NCI-H146 treated with DMSO at 0.1 percent for 48 hours (cell line): ENCODE measurements at regions not wholly inside any gene's neighbourhood (a gene's known extent, or its start where the extent isn't known, plus 50 kb on each side); places are given as distances from the start of the nearest gene placed in this dataset.

ENCODE experiments used
- DNase-seq: peaks from one replicate; lab custom pipeline; 2025; ENCODE audit not compliant: unreplicated experiment; lab: John Stamatoyannopoulos, UW

DNA sequence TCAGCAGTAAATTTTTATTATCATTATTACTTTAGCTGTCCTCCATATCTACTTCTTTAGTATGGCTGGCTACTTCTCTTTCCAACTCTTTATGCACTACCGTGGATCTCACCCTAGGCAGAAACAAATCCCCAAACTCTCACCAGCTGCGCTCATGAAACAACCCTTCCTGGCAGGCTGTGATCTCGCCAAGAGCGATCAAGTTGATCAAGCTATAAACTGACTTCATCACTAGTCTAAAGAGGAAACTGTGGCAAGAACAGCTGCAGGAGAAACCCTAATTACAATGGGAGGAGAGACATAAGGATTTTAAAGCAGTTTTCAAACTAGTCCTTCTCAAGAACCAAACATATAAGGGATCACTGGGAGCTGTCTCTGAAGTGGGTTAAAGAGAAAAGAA lies 160.5 kb upstream of the PRSS58 start:
- no peak for DNase-seq

- no peak for DNase-seq
Observed at GRCh38 chr7:142414915-142415314, 157.1 kb upstream of the PRSS58 start.

DNA sequence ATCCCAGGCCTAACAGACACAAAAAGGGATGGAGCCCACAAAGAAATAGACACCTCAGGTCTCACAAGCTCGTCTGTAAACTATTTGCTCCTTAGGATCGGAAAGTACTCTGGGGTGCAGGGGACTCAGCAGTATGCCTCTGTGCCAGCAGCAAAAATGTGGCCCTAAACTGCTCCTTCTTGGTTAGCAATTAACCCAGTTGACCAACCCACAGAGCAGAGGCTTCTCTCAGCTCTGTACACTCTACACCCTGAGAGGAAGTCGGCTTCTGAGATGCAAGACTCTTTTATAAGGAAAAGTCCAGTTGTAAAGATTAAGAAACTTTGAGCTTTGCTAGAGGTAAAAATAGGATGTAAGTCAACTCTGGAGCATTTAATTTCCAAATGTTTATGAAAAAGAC lies 156.3 kb upstream of the PRSS58 start:
- DNase-seq: no peak

- DNase-seq: no peak
Observed at GRCh38 chr7:142413280-142414000, 155.6 kb upstream of the PRSS58 start.

DNA sequence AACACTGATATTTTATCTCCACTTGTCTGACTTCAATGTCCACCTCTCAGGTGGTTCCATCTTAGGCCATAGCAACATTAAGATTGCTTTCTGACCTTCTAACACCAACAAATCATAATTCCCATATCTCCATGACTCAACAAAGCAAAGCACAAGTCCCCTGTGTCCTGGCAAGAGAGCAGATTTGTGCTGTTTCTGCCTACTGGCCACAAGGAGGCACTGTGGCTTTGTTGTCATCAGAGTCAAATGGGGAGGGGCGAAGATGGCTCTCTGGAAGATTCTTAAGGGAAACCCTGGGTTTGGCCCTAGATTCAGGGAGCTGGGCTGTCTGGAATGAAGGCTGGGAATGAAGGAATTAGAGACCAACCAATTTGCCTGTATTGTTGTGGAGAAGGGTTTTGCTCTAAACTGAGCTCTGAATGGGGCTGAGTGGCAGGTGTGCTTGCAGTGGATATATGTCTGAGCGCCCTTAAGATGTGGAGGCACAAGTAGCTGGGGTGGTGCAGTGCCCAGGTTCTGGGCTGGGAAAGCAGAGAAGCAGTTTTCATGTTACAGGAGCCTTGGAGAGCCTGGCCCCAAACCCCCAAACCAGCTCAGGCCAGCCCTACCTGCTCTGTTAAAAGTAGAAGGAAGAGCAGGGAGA lies 154.8 kb upstream of the PRSS58 start:
- no peak for DNase-seq

DNA sequence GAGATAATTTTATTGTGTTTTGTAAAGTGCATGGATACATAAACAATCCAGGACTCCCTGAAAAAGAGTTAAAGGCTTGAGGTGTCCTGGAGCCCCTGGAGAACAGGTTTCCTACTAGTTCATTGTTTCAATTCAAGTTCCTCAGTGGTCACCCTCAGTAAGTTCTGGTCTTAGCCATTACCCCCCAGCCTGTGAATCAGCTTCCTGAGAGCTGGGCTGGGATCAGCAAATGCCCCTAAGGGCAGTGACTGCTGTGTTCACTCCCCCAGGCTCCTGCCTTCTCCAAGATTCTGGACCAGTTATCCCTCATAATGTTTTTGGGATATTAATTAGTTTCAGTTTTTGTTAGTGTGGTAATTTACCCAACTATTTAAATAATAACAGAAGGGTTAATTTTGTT lies 151.6 kb upstream of the PRSS58 start:
- no peak for DNase-seq

GRCh38 chr7:142408794-142409193 lies 150.9 kb upstream of the PRSS58 start:
- no peak for DNase-seq

GRCh38 chr7:142407939-142408570 lies 150.2 kb upstream of the PRSS58 start:
- no peak for DNase-seq

DNA sequence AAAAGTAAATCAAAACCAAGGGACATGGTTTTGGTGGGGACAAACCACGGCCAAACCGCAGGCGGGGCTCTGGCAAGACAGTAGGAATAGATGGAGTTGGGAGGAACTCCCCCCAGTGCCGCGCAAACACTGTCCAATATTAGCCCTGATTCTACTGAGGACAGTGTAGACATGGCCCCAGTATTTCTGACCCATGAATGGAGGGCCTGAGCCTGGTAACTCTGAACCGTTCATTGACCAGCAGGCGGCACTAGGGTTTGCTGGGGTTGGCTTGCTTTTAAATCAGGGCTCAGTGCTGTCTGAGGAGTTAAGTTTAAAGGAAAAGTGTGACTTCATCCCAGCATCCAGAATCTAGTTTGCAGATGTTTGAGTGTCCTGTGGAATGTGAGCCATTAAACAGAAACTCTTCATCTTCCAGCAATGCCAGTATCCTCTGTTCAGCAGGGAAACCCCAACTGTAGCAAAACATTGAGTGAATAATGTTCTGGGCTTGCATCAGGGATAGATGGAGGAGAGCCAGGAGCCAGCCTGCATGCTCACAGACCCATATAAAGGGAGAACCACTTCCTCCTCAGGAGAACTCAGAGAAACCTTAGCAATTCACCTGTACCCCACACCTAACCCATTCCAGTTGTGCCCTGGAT lies 147.4 kb upstream of the PRSS58 start:
- DNase-seq: no peak

DNA sequence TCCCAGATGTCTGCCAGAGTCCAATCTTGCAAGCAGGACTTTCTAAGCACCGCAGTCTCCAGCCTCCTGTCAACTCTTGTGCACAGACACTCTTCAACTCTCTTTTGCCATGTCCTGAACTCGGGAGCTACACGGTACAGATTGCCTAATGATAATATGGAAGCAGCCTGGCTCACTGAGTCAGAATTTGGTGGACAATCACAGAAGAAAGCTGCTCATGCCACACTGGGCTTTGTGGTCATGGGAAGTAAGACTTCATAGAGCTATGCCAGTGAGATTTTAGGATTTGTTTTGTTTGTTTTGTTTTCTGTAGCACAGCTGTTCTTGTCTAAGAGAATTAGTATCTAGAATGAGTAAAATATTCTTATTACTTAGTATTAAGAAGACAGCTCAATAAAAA lies 144.1 kb upstream of the PRSS58 start:
- no peak for DNase-seq

- no peak for DNase-seq
Observed at GRCh38 chr7:142400042-142400533, 142.2 kb upstream of the PRSS58 start.

DNA sequence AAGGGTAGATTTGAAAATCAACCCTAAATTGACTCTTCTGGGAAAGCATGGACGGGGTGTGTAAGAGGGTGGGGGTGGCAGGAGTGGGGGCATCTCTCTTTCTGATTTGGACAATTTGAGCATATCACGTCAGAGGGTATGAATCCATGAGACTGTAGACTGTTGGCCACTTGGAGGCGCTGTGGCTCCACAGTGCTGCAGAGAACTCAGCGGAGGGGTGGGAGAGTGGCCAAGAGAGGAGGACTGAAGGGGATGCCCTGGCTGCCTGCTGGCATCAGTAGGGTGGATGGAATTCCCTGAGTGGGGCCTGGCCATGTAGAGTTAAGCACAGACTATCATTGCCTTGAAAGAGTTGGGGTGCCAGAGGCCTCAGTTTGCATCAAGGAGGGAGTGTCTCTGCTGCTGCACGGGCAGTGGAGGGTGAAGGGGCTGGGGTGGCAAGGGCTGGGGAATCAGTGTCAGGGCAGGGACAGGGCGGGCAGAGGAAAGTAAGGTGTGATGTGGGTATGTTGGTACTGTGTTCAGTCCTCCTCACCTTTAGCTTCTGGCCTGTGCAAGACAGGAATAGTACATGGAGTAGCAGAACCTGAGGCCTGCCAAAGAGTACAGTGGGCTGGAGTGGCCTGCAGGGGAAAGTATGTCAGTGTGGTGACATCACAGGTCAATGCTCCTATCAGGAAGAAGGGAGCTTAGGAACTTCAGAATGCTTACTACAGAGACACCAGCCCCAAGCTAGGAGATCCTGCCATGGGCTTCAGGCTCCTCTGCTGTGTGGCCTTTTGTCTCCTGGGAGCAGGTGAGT lies 133.5 kb upstream of the PRSS58 start:
- no peak for DNase-seq

DNA sequence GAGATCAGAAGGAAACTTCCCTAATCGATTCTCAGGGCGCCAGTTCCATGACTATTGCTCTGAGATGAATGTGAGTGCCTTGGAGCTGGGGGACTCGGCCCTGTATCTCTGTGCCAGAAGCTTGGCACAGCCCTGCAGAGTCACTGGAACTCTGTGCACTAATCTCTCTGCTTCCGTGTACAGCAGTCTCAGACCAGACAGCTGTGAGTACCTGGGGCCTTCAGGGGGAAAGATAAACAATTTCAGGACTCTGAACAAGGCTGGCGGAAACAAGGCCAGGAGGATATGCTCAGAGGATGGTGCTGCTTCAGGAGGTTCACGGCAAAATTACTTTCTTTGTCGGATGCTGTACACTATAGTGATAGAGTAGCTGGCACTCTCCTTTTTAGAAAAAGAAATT lies 131.7 kb upstream of the PRSS58 start:
- DNase-seq: no peak

DNA sequence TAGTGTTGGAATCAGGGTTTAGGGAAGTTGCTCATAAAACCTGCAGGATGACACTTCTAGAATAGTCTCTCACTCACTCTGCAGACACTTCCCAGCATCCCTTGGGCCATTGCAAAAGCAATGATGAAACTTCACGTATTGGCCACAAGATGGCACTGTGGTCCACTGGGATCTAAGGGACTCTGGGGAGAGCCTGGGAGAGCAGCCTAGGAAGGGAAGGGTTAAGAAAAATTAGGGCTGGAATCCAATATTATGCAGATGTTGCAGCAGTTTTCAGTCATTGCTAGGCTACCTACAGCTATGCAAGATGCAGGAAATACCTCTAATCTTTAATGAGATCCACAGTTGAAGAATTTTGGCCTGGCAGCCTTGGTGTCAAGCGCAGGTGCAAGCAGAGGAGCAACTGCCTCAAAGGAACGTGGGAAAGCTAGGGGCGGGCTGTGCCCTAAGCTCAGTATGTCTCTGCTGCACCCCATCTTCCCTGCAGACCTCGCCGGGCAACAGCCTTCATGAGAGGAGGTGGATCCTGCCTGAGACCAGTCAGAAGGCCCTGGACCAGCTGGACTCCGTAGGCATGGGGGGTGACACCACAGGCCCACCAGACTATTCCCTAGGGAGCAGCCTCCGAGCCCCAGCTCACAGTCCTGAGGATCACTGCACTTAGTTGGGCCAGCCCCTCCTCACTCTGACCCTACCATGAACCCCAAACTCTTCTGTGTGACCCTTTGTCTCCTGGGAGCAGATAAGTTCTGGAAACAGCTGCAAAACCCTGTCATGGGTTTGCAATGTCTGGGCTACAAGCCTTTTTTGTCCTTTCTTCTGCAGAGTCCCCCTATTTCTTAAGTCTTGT lies 127.9 kb upstream of the PRSS58 start:
- DNase-seq: no peak

DNA sequence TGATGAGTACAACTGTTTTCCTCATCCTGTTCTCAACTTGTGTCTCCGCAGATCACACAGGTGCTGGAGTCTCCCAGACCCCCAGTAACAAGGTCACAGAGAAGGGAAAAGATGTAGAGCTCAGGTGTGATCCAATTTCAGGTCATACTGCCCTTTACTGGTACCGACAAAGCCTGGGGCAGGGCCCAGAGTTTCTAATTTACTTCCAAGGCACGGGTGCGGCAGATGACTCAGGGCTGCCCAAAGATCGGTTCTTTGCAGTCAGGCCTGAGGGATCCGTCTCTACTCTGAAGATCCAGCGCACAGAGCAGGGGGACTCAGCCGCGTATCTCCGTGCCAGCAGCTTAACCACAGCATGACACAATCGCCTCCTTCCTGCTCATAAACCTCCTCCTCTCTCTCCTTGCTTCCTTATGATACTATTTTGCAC lies 126.7 kb upstream of the PRSS58 start:
- DNase-seq: no peak

GRCh38 chr7:142383841-142384492 lies 126.1 kb upstream of the PRSS58 start:
- DNase-seq: no peak

- DNase-seq: no peak
Observed at GRCh38 chr7:142381727-142382390, 124.0 kb upstream of the PRSS58 start.

GRCh38 chr7:142380069-142380468 lies 122.2 kb upstream of the PRSS58 start:
- no peak for DNase-seq
